ENCODE measurements at regions not wholly inside any gene's neighbourhood (a gene's known extent, or its start where the extent isn't known, plus 50 kb on each side); places are given as distances from the start of the nearest gene placed in this dataset.

DNA sequence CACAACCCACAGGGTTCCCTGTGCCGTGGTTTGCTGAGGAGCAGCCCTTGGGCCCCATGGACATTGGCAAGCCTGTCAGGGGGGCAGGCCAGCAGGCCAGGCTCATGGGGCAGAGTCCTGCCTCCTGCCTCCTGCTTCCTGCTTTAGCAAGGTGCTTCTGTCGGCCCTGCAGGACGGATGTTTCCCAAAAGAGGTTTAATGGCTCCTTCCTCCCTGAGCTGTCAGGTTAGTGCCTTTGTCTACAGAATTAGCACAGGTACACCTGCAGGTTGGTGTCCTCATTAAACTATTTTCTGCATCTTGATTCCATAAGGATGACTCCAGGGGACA is 152.3 kb downstream of the TTC32 start:
- TF ChIP-seq, protein P1, sequence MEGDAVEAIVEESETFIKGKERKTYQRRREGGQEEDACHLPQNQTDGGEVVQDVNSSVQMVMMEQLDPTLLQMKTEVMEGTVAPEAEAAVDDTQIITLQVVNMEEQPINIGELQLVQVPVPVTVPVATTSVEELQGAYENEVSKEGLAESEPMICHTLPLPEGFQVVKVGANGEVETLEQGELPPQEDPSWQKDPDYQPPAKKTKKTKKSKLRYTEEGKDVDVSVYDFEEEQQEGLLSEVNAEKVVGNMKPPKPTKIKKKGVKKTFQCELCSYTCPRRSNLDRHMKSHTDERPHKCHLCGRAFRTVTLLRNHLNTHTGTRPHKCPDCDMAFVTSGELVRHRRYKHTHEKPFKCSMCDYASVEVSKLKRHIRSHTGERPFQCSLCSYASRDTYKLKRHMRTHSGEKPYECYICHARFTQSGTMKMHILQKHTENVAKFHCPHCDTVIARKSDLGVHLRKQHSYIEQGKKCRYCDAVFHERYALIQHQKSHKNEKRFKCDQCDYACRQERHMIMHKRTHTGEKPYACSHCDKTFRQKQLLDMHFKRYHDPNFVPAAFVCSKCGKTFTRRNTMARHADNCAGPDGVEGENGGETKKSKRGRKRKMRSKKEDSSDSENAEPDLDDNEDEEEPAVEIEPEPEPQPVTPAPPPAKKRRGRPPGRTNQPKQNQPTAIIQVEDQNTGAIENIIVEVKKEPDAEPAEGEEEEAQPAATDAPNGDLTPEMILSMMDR (IDR thresholded peaks at IDR 0.05) = no peak
- TF ChIP-seq EP300 (IDR thresholded peaks at IDR 0.05) (no peak), POLR2A (IDR thresholded peaks at IDR 0.05) (no peak)

Measured in upper lobe of left lung (tissue), 4 donors.